B cell (primary cell): ENCODE measurements at regions not wholly inside any gene's neighbourhood (a gene's known extent, or its start where the extent isn't known, plus 50 kb on each side); places are given as distances from the start of the nearest gene placed in this dataset.
"Not testable (repeated sequence)": the region's sequence is repeated elsewhere in the genome, so short reads cannot be mapped to it uniquely, and the experiment has no call there.

Experiments used
- ATAC-seq: fragments of 200-7000 bp; cut with Tn5 transposase; one replicate; pipeline ENCODE4 v1.10.0; 2021; ENCODE audit warnings: low read depth, mild to moderate bottlenecking, moderate number of reproducible peaks, moderate library complexity
- CTCF ChIA-PET: fragments of 350-600 bp; sonication (Branson Sonifier 250); formaldehyde crosslinking; loops from one replicate; lab custom pipeline; 2021; ENCODE audit warnings: antibody characterized with exemption, inconsistent platforms; lab: Charles Lee
- POLR2A ChIA-PET: fragments of 350-600 bp; sonication (Branson Sonifier 250); formaldehyde crosslinking; loops from one replicate; lab custom pipeline; 2021; ENCODE audit warnings: antibody characterized with exemption; lab: Charles Lee
- DNase-seq: peaks from one replicate; pipeline ENCODE4 v3.0.0; 2013
- H2AFZ ChIP-seq: 2 replicates; pipeline ENCODE4 v1.6.1; 2012; ENCODE audit warnings: mild to moderate bottlenecking, low read depth, low read length; ENCODE audit not compliant: insufficient read depth, poor library complexity, severe bottlenecking
- H3K27ac ChIP-seq, 2 donors: 1 replicate in 1 of 2; 2 replicates in 1 of 2; pipeline ENCODE4 v1.5.1; 2012 to 2013; ENCODE audit warnings: low read length in 2 of 2, mild to moderate bottlenecking in 2 of 2, moderate library complexity in 1 of 2
- H3K27me3 ChIP-seq, 4 experiments: fragments of 200-600 bp in 1 of 4; sonication (generic) in 1 of 4; replicated peaks in 1 of 4; 1 replicate in 2 of 4; 2 replicates in 2 of 4; pipeline versions ENCODE4 v1.6.1 to v1.7.0; 2013 to 2016; ENCODE audit warnings: low read length in 3 of 4, mild to moderate bottlenecking in 2 of 4, mixed read lengths in 1 of 4, moderate library complexity in 1 of 4; ENCODE audit not compliant: insufficient read depth in 4 of 4, control insufficient read depth in 3 of 4; ENCODE audit errors: control extremely low read depth in 1 of 4
- H3K36me3 ChIP-seq, 2 experiments: replicated peaks in 1 of 2; 1 replicate in 1 of 2; 2 replicates in 1 of 2; pipeline versions ENCODE4 v1.6.1 to v1.7.1; 2013; ENCODE audit warnings: low read length in 1 of 2; ENCODE audit not compliant: insufficient read depth in 2 of 2, control insufficient read depth in 1 of 2; ENCODE audit errors: control extremely low read depth in 1 of 2, extremely low read depth in 1 of 2
- H3K4me1 ChIP-seq, 2 donors: fragments of 200-600 bp in 1 of 2; sonication (generic) in 1 of 2; 1 replicate in 1 of 2; 2 replicates in 1 of 2; pipeline versions ENCODE4 v1.5.1 to v1.6.1; 2013 to 2017; ENCODE audit warnings: low read length in 2 of 2; ENCODE audit not compliant: control insufficient read depth in 2 of 2, insufficient read depth in 2 of 2
- H3K4me2 ChIP-seq: replicated peaks from 2 replicates; pipeline ENCODE3; 2012; ENCODE audit warnings: mild to moderate bottlenecking, low read depth, low read length; ENCODE audit not compliant: poor library complexity, severe bottlenecking
- H3K4me3 ChIP-seq, 5 experiments: fragments of 200-600 bp in 1 of 5; sonication (generic) in 1 of 5; 1 replicate in 3 of 5; 2 replicates in 2 of 5; pipeline versions ENCODE4 v1.5.1 to v1.7.0; 2011 to 2016; ENCODE audit warnings: low read length in 4 of 5, mild to moderate bottlenecking in 4 of 5, low read depth in 2 of 5, control low read depth in 1 of 5, moderate library complexity in 1 of 5; ENCODE audit not compliant: insufficient read depth in 1 of 5; ENCODE audit errors: control extremely low read depth in 1 of 5, extremely low read depth in 1 of 5
- H3K79me2 ChIP-seq: fragments of 200-600 bp; sonication (generic); one replicate; pipeline ENCODE4 v1.6.0; 2016; ENCODE audit warnings: low read length; ENCODE audit not compliant: control insufficient read depth, insufficient read depth
- H3K9ac ChIP-seq: fragments of 200-600 bp; sonication (generic); 2 replicates; pipeline ENCODE4 v1.6.1; 2017; ENCODE audit warnings: mild to moderate bottlenecking, low read length, moderate library complexity
- H3K9me3 ChIP-seq, 3 donors: one replicate each; pipeline versions ENCODE4 v1.6.1 to v1.7.1; 2013; ENCODE audit warnings: low read length in 2 of 3; ENCODE audit not compliant: control insufficient read depth in 2 of 3, insufficient read depth in 1 of 3; ENCODE audit errors: control extremely low read depth in 1 of 3
- H4K20me1 ChIP-seq: 2 replicates; pipeline ENCODE4 v1.6.0; 2012; ENCODE audit warnings: mild to moderate bottlenecking, low read length; ENCODE audit not compliant: insufficient read depth, control insufficient read depth, poor library complexity, severe bottlenecking
- H3K27ac Mint-ChIP-seq: one replicate; pipeline ENCODE4 v1.8.0; 2021; ENCODE audit warnings: mixed read lengths
- H3K27me3 Mint-ChIP-seq: one replicate; pipeline ENCODE4 v1.8.0; 2021; ENCODE audit warnings: mixed read lengths
- H3K4me1 Mint-ChIP-seq: one replicate; pipeline ENCODE4 v1.8.0; 2021; ENCODE audit warnings: mixed read lengths
- H3K4me3 Mint-ChIP-seq: one replicate; pipeline ENCODE4 v1.8.0; 2021; ENCODE audit warnings: mixed read lengths
- H3K9me3 Mint-ChIP-seq: one replicate; pipeline ENCODE4 v1.8.0; 2022; ENCODE audit warnings: mixed read lengths; ENCODE audit not compliant: insufficient read depth
- EZH2 ChIP-seq: IDR thresholded peaks from 2 replicates; pipeline ENCODE4 v1.6.1; 2012; ENCODE audit warnings: borderline replicate concordance, low read depth, mild to moderate bottlenecking, moderate library complexity, low read length; ENCODE audit not compliant: insufficient read depth, poor library complexity, severe bottlenecking
- whole genome bisulfite sequencing: methylation state at CpG from one replicate; pipeline ENCODE4 v1.1.5; 2013; ENCODE audit warnings: missing lambda C conversion rate; ENCODE audit not compliant: insufficient coverage; 5-methylcytosine and 5-hydroxymethylcytosine counted together
- intact Hi-C: fragments of 100-400 bp; cut with micrococcal nuclease; formaldehyde crosslinking; loops from one replicate; pipeline ENCODE4 v1.10.0; 2022
- TF ChIP-seq, protein P1 (sequence below): fragments of 200-600 bp; IDR thresholded peaks from one replicate; pipeline ENCODE4 v1.8.0; 2022; ENCODE audit warnings: antibody characterized with exemption, mild to moderate bottlenecking

DNA sequence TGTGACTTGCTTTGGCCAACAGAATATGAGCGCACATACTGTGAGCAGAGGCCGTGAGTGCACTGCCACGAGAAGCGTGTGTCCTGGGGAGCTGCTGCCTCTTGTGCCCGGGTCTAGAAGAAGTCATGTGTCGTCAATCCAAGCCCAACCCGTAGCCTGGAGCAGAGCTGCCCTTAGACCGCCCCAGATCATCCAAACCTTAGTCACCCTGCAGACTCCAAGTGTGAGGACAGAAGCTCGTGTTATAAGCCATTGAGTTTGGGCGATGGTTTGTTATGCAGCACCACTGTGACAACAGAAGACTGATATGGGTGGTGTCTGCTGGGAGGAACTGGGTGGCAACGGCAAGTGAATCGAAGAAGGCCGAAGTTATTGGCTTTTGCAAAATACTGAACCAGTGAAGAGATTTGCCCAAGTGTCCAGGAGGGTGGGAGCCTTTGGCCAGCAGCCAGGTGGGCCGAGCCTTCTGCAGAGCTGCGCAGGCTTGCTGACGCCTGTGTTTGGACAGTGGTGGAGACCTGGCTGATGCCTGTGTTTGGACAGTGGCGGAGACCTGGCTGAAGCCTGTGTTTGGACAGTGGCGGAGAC is 101.3 kb upstream of the SULF2 start:
- H3K27ac Mint-ChIP-seq: no peak overlapping the region
- H3K27me3 Mint-ChIP-seq: peaks cover 8% of the 10 kb centered on the region
- ATAC-seq (no peak), DNase-seq (no peak)
- TF ChIP-seq, protein P1, sequence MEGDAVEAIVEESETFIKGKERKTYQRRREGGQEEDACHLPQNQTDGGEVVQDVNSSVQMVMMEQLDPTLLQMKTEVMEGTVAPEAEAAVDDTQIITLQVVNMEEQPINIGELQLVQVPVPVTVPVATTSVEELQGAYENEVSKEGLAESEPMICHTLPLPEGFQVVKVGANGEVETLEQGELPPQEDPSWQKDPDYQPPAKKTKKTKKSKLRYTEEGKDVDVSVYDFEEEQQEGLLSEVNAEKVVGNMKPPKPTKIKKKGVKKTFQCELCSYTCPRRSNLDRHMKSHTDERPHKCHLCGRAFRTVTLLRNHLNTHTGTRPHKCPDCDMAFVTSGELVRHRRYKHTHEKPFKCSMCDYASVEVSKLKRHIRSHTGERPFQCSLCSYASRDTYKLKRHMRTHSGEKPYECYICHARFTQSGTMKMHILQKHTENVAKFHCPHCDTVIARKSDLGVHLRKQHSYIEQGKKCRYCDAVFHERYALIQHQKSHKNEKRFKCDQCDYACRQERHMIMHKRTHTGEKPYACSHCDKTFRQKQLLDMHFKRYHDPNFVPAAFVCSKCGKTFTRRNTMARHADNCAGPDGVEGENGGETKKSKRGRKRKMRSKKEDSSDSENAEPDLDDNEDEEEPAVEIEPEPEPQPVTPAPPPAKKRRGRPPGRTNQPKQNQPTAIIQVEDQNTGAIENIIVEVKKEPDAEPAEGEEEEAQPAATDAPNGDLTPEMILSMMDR: no peak
- TF ChIP-seq EZH2: no peak
- no peaks in the 10 kb centered on the region for H3K4me1 ChIP-seq
- no peak overlapping the region for H3K4me2 ChIP-seq
- ChIA-PET POLR2A (no interaction called here), CTCF (no interaction called here)
- no peak overlapping the region for H3K4me3 ChIP-seq
- no peaks in the 10 kb centered on the region for H3K9me3 Mint-ChIP-seq
- 93% methylated on average over 18 of the region's 18 CpGs for WGBS
- H3K27ac ChIP-seq: no peak overlapping the region
- peaks cover 0 to 3% (median 1%) of the 10 kb centered on the region in 4 experiments for H3K27me3 ChIP-seq
- no peak overlapping the region for H2AFZ ChIP-seq
- no peak overlapping the region for H3K4me3 Mint-ChIP-seq
- H4K20me1 ChIP-seq: no peaks in the 10 kb centered on the region
- no peak overlapping the region for H3K9ac ChIP-seq
- intact Hi-C loops: no loop called here
- no peaks in the 10 kb centered on the region for H3K9me3 ChIP-seq
- H3K36me3 ChIP-seq: no peaks in the 10 kb centered on the region
- H3K4me1 Mint-ChIP-seq: no peaks in the 10 kb centered on the region
- H3K79me2 ChIP-seq: no peaks in the 10 kb centered on the region

DNA sequence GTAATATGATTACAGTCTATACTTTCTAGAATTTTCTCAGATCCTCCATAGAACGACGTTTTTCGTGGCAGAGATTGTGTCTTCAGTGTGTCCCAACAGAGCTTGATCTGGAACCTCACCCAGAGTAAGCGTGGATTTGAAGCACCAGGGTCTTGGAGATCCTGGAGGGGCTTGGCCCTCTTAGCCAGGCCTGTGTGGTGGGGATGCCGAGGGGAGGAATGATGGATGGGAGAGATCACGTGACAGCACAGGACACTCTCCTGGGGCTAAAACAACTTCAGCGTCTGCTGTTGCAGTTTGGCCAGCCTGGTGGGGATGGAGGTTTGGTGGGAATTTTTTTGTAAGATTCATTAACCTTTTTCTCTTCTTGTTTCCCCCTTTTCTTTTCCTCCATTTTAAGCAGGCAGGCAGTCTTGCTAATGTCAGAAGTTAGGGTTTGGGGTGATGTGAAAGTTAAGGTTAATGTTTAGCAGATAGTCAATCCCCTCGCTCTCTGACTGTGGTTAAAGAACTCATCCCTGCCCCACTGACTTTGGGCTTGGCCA is 100.7 kb upstream of the SULF2 start:
- ChIA-PET CTCF (no interaction called here), POLR2A (no interaction called here)
- Mint-ChIP-seq H3K27me3 (peaks cover 8% of the 10 kb centered on the region), H3K4me3 (no peak overlapping the region), H3K4me1 (no peaks in the 10 kb centered on the region), H3K9me3 (no peaks in the 10 kb centered on the region), H3K27ac (no peak overlapping the region)
- H2AFZ ChIP-seq: no peak overlapping the region
- no peak overlapping the region for H3K4me3 ChIP-seq
- no peaks in the 10 kb centered on the region for H3K9me3 ChIP-seq
- H3K79me2 ChIP-seq: no peaks in the 10 kb centered on the region
- no peak for ATAC-seq
- no peak for DNase-seq
- H3K4me1 ChIP-seq: no peaks in the 10 kb centered on the region
- no peak overlapping the region for H3K27ac ChIP-seq
- no peaks in the 10 kb centered on the region for H4K20me1 ChIP-seq
- no peak overlapping the region for H3K9ac ChIP-seq
- H3K27me3 ChIP-seq: peaks cover 0 to 3% (median 1%) of the 10 kb centered on the region in 4 experiments
- 84% methylated on average over 4 of the region's 8 CpGs for WGBS
- intact Hi-C loops: no loop called here
- no peak overlapping the region for H3K4me2 ChIP-seq
- H3K36me3 ChIP-seq: no peaks in the 10 kb centered on the region
- TF ChIP-seq, protein P1: no peak
- no peak for TF ChIP-seq EZH2

DNA sequence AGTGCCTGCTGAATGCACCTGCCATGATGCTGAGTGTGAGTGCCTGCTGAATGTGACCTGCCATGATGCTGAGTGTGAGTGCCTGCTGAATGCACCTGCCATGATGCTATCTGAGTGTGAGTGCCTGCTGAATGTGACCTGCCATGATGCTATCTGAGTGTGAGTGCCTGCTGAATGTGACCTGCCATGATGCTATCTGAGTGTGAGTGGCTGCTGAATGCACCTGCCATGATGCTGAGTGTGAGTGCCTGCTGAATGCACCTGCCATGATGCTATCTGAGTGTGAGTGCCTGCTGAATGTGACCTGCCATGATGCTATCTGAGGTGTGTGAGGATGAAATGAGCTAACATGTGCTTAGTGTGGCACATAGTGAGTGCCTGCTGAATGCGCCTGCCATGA is 98.7 kb upstream of the SULF2 start:
- H3K36me3 ChIP-seq, H3K4me1 ChIP-seq, H4K20me1 ChIP-seq, DNase-seq, H3K9ac ChIP-seq, POLR2A ChIA-PET, H3K27me3 Mint-ChIP-seq, H3K79me2 ChIP-seq, H2AFZ ChIP-seq, H3K27ac Mint-ChIP-seq, H3K9me3 Mint-ChIP-seq, H3K4me2 ChIP-seq, H3K27me3 ChIP-seq, H3K27ac ChIP-seq, H3K4me1 Mint-ChIP-seq, H3K4me3 ChIP-seq, ATAC-seq, CTCF ChIA-PET, H3K9me3 ChIP-seq, H3K4me3 Mint-ChIP-seq, intact Hi-C loops: not testable (repeated sequence)
- 92% methylated on average over 1 of the region's 1 CpG for WGBS
